Fibroblast of lung (primary cell): ENCODE measurements at regions not wholly inside any gene's neighbourhood (a gene's known extent, or its start where the extent isn't known, plus 50 kb on each side); places are given as distances from the start of the nearest gene placed in this dataset.

Source experiments
- DNase-seq, 2 donors: peaks; one replicate each; pipeline versions ENCODE4 v3.0.0 to v3.0.0-alpha.2; 2010; ENCODE audit warnings: low read depth in 2 of 2
- H2AFZ ChIP-seq: 2 replicates; pipeline ENCODE4 v1.5.1; 2012; ENCODE audit warnings: low read length, control low read depth, inconsistent platforms
- H3K27ac ChIP-seq: 2 replicates; pipeline ENCODE4 v1.5.1; 2011; ENCODE audit warnings: low read length, control low read depth; ENCODE audit not compliant: insufficient read depth
- H3K27me3 ChIP-seq: 2 replicates; pipeline ENCODE4 v1.5.1; 2011; ENCODE audit warnings: mild to moderate bottlenecking, low read length; ENCODE audit not compliant: control insufficient read depth, insufficient read depth
- H3K36me3 ChIP-seq: 2 replicates; pipeline ENCODE4 v1.5.1; 2011; ENCODE audit warnings: low read length; ENCODE audit not compliant: control insufficient read depth, insufficient read depth
- H3K4me1 ChIP-seq: 2 replicates; pipeline ENCODE4 v1.5.1; 2011; ENCODE audit warnings: low read length; ENCODE audit not compliant: control insufficient read depth, insufficient read depth; ENCODE audit errors: extremely low read depth
- H3K4me2 ChIP-seq: 2 replicates; pipeline ENCODE4 v1.5.1; 2011; ENCODE audit warnings: low read length, control low read depth; ENCODE audit not compliant: insufficient read depth; ENCODE audit errors: extremely low read depth
- H3K4me3 ChIP-seq, 4 experiments: fragments of 200-600 bp in 1 of 4; sonication (generic) in 1 of 4; replicated peaks in 1 of 4; 2 replicates each; pipeline ENCODE4 v1.5.1; 2011 to 2016; ENCODE audit warnings: low read length in 4 of 4, low read depth in 3 of 4, mild to moderate bottlenecking in 3 of 4, control low read depth in 2 of 4, inconsistent platforms in 1 of 4, mixed read lengths in 1 of 4; ENCODE audit not compliant: insufficient read depth in 1 of 4; ENCODE audit errors: control extremely low read depth in 1 of 4
- H3K79me2 ChIP-seq: 2 replicates; pipeline ENCODE4 v1.5.1; 2012; ENCODE audit warnings: mild to moderate bottlenecking, low read length, inconsistent platforms; ENCODE audit not compliant: control insufficient read depth, insufficient read depth
- H3K9ac ChIP-seq: 2 replicates; pipeline ENCODE4 v1.5.1; 2011; ENCODE audit warnings: mild to moderate bottlenecking, low read length, control low read depth; ENCODE audit not compliant: insufficient read depth
- H3K9me3 ChIP-seq: 2 replicates; pipeline ENCODE4 v1.5.1; 2012; ENCODE audit warnings: low read depth, low read length; ENCODE audit not compliant: control insufficient read depth, insufficient read depth
- H4K20me1 ChIP-seq: 2 replicates; pipeline ENCODE4 v1.5.1; 2011; ENCODE audit warnings: low read length; ENCODE audit not compliant: control insufficient read depth, insufficient read depth; ENCODE audit errors: extremely low read depth
- EZH2 ChIP-seq: IDR thresholded peaks from 2 replicates; pipeline ENCODE4 v1.5.1; 2012; ENCODE audit warnings: low read length, control low read depth, mild to moderate bottlenecking; ENCODE audit errors: missing control alignments
- TF ChIP-seq, protein P1 (sequence below), 2 donors: IDR thresholded peaks in 1 of 2; conservative IDR thresholded peaks in 1 of 2; 1 replicate in 1 of 2; 2 replicates in 1 of 2; pipeline ENCODE4 v1.5.1; 2011 to 2012; ENCODE audit warnings: low read length in 2 of 2, control low read depth in 1 of 2, inconsistent platforms in 1 of 2, low read depth in 1 of 2, mild to moderate bottlenecking in 1 of 2

DNA sequence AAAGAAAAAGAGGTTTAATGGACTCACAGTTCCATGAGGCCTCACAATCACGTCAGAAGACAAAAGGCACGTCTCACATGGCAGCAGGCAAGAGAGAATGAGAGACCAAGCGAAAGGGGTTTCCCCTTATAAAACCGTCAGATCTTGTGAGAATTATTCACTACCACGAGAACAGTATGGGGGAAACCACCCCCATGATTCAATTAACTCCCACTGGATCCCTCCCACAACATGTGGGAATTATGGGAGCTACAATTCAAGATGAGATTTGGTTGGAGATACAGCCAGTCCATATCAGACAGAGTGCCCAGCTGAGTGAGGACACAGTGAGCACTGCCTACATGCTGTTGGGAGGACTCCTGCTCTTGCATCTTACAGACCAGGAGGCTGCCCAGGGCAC lies 148.4 kb downstream of the TEX36 start:
- no peak for DNase-seq
- no peak for TF ChIP-seq EZH2
- TF ChIP-seq, protein P1, sequence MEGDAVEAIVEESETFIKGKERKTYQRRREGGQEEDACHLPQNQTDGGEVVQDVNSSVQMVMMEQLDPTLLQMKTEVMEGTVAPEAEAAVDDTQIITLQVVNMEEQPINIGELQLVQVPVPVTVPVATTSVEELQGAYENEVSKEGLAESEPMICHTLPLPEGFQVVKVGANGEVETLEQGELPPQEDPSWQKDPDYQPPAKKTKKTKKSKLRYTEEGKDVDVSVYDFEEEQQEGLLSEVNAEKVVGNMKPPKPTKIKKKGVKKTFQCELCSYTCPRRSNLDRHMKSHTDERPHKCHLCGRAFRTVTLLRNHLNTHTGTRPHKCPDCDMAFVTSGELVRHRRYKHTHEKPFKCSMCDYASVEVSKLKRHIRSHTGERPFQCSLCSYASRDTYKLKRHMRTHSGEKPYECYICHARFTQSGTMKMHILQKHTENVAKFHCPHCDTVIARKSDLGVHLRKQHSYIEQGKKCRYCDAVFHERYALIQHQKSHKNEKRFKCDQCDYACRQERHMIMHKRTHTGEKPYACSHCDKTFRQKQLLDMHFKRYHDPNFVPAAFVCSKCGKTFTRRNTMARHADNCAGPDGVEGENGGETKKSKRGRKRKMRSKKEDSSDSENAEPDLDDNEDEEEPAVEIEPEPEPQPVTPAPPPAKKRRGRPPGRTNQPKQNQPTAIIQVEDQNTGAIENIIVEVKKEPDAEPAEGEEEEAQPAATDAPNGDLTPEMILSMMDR (conservative IDR thresholded peaks at IDR 0.05 in 1 of 2, IDR thresholded peaks at IDR 0.05 in 1 of 2; ENCODE audit: low read depth in 1 of 2, low read length in 2 of 2): no peak
- no peaks in the 10 kb centered on the region for H3K9me3 ChIP-seq
- no peaks in the 10 kb centered on the region for H4K20me1 ChIP-seq
- no peak overlapping the region for H3K27ac ChIP-seq
- H3K4me2 ChIP-seq: no peak overlapping the region
- no peaks in the 10 kb centered on the region for H3K79me2 ChIP-seq
- H3K36me3 ChIP-seq: no peaks in the 10 kb centered on the region
- H2AFZ ChIP-seq: no peak overlapping the region
- no peaks in the 10 kb centered on the region for H3K4me1 ChIP-seq
- no peak overlapping the region for H3K4me3 ChIP-seq
- no peaks in the 10 kb centered on the region for H3K27me3 ChIP-seq
- no peak overlapping the region for H3K9ac ChIP-seq

DNA sequence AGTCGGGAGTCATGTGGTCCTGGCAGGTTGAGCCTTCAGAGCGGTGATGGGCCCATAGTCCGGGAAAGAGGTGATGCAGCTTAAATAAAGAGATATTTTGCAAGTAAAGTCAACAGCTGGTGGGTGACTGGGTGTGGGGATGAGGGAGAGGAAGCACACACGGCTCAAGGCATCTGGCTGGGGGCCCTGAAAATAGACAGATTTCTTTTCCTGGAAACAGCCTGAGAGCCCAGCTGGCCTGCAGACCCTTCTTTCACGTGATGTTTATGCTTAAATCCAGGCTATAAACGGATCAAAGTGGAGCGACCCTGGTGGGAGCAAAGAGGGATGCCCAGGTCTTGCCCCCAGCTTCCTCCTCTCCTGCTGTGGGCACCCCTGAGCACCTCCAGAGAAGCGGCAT lies 149.1 kb downstream of the TEX36 start:
- Histone ChIP-seq H3K9me3 (no peaks in the 10 kb centered on the region), H3K27me3 (no peaks in the 10 kb centered on the region), H4K20me1 (no peaks in the 10 kb centered on the region), H3K4me3 (no peak overlapping the region), H3K79me2 (no peaks in the 10 kb centered on the region), H2AFZ (no peak overlapping the region), H3K36me3 (no peaks in the 10 kb centered on the region), H3K4me1 (no peaks in the 10 kb centered on the region), H3K9ac (no peak overlapping the region), H3K27ac (no peak overlapping the region), H3K4me2 (no peak overlapping the region)
- no peak for DNase-seq
- TF ChIP-seq EZH2: no peak
- TF ChIP-seq, protein P1 (conservative IDR thresholded peaks at IDR 0.05 in 1 of 2, IDR thresholded peaks at IDR 0.05 in 1 of 2; ENCODE audit: low read depth in 1 of 2, low read length in 2 of 2): no peak

DNA sequence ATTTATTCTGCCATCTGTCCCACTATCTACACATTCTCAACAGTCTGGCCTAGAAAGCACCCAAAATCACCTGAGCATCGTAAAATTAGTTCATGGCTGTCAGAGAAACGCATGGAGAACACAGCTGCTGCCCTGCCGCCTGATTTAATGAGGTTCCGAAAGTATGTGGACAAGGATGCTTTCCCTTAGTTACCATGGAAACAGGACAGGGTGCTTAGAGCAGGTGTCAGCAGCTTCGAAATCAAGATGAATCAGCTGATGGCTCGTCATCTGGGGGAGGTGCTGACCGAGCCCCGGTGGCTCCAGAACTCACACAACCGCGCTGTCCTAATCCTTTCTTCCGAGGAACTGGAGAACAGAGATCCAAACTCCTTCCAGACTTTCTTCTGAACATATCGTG lies 151.5 kb downstream of the TEX36 start:
- DNase-seq: peak in 1 of 2 donors; percentile 4
- Histone ChIP-seq H3K9ac (no peak overlapping the region), H3K79me2 (no peaks in the 10 kb centered on the region), H4K20me1 (no peaks in the 10 kb centered on the region), H3K27me3 (no peaks in the 10 kb centered on the region), H3K4me3 (no peak overlapping the region), H3K36me3 (no peaks in the 10 kb centered on the region), H3K4me1 (no peaks in the 10 kb centered on the region), H3K4me2 (no peak overlapping the region), H2AFZ (no peak overlapping the region), H3K27ac (no peak overlapping the region), H3K9me3 (no peaks in the 10 kb centered on the region)
- no peak for TF ChIP-seq EZH2
- TF ChIP-seq, protein P1 (conservative IDR thresholded peaks at IDR 0.05 in 1 of 2, IDR thresholded peaks at IDR 0.05 in 1 of 2; ENCODE audit: low read depth in 1 of 2, low read length in 2 of 2): no peak
